Neuronal stem cell (in vitro differentiated cells): ENCODE measurements at regions not wholly inside any gene's neighbourhood (a gene's known extent, or its start where the extent isn't known, plus 50 kb on each side); places are given as distances from the start of the nearest gene placed in this dataset.

Experiments
- DNase-seq: peaks from one replicate; pipeline ENCODE4 v3.0.0-alpha.2; 2013; ENCODE audit warnings: low spot score
- H2AFZ ChIP-seq: one replicate; pipeline ENCODE4 v1.6.1; 2013; ENCODE audit warnings: mild to moderate bottlenecking, low read length, inconsistent platforms
- H2AK5ac ChIP-seq: 2 replicates; pipeline ENCODE4 v1.6.1; 2013; ENCODE audit warnings: low read depth, mild to moderate bottlenecking, inconsistent platforms, low read length, moderate library complexity, mixed read lengths
- H2BK120ac ChIP-seq: 2 replicates; pipeline ENCODE4 v1.6.1; 2013; ENCODE audit warnings: low read depth, mild to moderate bottlenecking, inconsistent platforms, low read length, moderate library complexity, mixed read lengths
- H2BK12ac ChIP-seq: one replicate; pipeline ENCODE4 v1.6.1; 2013; ENCODE audit warnings: low read length, inconsistent platforms
- H2BK15ac ChIP-seq: 2 replicates; pipeline ENCODE4 v1.6.1; 2013; ENCODE audit warnings: mild to moderate bottlenecking, low read length, inconsistent platforms, mixed read lengths
- H2BK5ac ChIP-seq: one replicate; pipeline ENCODE4 v1.6.1; 2013; ENCODE audit warnings: inconsistent platforms, mild to moderate bottlenecking, low read length, moderate library complexity
- H3K14ac ChIP-seq: one replicate; pipeline ENCODE4 v1.6.1; 2013; ENCODE audit warnings: low read length, inconsistent platforms
- H3K18ac ChIP-seq: 2 replicates; pipeline ENCODE4 v1.6.1; 2013; ENCODE audit warnings: low read length, inconsistent platforms
- H3K23ac ChIP-seq: 2 replicates; pipeline ENCODE4 v1.6.1; 2013; ENCODE audit warnings: low read depth, mild to moderate bottlenecking, mixed read lengths, low read length, inconsistent platforms; ENCODE audit not compliant: poor library complexity
- H3K27ac ChIP-seq: replicated peaks from 3 replicates; pipeline ENCODE4 v1.5.1; 2013; ENCODE audit warnings: low read length, inconsistent platforms
- H3K27me3 ChIP-seq, 3 experiments: 2 replicates each; pipeline ENCODE4 v1.6.1; 2013; ENCODE audit warnings: low read length in 3 of 3, mild to moderate bottlenecking in 2 of 3, inconsistent platforms in 1 of 3, low read depth in 1 of 3, mixed read lengths in 1 of 3, moderate library complexity in 1 of 3; ENCODE audit not compliant: control insufficient read depth in 3 of 3, insufficient read depth in 3 of 3
- H3K36me3 ChIP-seq, 2 donors: replicated peaks in 1 of 2; 2 replicates each; pipeline ENCODE4 v1.6.1; 2013; ENCODE audit warnings: low read length in 2 of 2; ENCODE audit not compliant: control insufficient read depth in 2 of 2, insufficient read depth in 2 of 2
- H3K4ac ChIP-seq: 2 replicates; pipeline ENCODE4 v1.6.1; 2013; ENCODE audit warnings: inconsistent platforms, mild to moderate bottlenecking, low read length, moderate library complexity
- H3K4me1 ChIP-seq, 2 donors: 1 replicate in 1 of 2; 2 replicates in 1 of 2; pipeline ENCODE4 v1.6.1; 2013; ENCODE audit warnings: low read length in 2 of 2, low read depth in 1 of 2; ENCODE audit not compliant: control insufficient read depth in 2 of 2, insufficient read depth in 1 of 2
- H3K4me2 ChIP-seq: one replicate; pipeline ENCODE4 v1.6.1; 2013; ENCODE audit warnings: mild to moderate bottlenecking, low read length, inconsistent platforms; ENCODE audit not compliant: insufficient read depth, poor library complexity, severe bottlenecking
- H3K4me3 ChIP-seq, 2 donors: 2 replicates each; pipeline ENCODE4 v1.5.1; 2013; ENCODE audit warnings: low read length in 2 of 2, mild to moderate bottlenecking in 2 of 2, inconsistent platforms in 1 of 2, moderate library complexity in 1 of 2
- H3K79me1 ChIP-seq: one replicate; pipeline ENCODE4 v1.6.1; 2013; ENCODE audit warnings: low read depth, mild to moderate bottlenecking, inconsistent platforms, low read length, moderate library complexity
- H3K9ac ChIP-seq: one replicate; pipeline ENCODE4 v1.6.1; 2013; ENCODE audit warnings: mild to moderate bottlenecking, low read depth, low read length, inconsistent platforms; ENCODE audit not compliant: poor library complexity
- H3K9me3 ChIP-seq, 2 donors: replicated peaks in 1 of 2; 2 replicates each; pipeline versions ENCODE3 to v1.6.1; 2013; ENCODE audit warnings: low read length in 2 of 2, mild to moderate bottlenecking in 2 of 2, inconsistent platforms in 1 of 2, low read depth in 1 of 2, mixed read lengths in 1 of 2, moderate library complexity in 1 of 2; ENCODE audit not compliant: control insufficient read depth in 2 of 2, insufficient read depth in 1 of 2
- H4K8ac ChIP-seq: one replicate; pipeline ENCODE4 v1.6.1; 2013; ENCODE audit warnings: low read depth, mild to moderate bottlenecking, inconsistent platforms, low read length, moderate library complexity
- H4K91ac ChIP-seq: one replicate; pipeline ENCODE4 v1.6.1; 2013; ENCODE audit warnings: low read length, low read depth, mild to moderate bottlenecking, inconsistent platforms; ENCODE audit not compliant: poor library complexity
- WGBS, 2 donors: extraction: QIAGEN DNeasy Blood & Tissue Kit; methylation state at CpG; one replicate each; pipeline ENCODE4 v1.1.7; 2013; ENCODE audit warnings: missing lambda C conversion rate in 2 of 2, mixed read lengths in 1 of 2; ENCODE audit not compliant: insufficient read length in 2 of 2, insufficient replicate concordance in 1 of 2; ENCODE audit errors: extremely low coverage in 2 of 2; 5-methylcytosine and 5-hydroxymethylcytosine counted together

DNA sequence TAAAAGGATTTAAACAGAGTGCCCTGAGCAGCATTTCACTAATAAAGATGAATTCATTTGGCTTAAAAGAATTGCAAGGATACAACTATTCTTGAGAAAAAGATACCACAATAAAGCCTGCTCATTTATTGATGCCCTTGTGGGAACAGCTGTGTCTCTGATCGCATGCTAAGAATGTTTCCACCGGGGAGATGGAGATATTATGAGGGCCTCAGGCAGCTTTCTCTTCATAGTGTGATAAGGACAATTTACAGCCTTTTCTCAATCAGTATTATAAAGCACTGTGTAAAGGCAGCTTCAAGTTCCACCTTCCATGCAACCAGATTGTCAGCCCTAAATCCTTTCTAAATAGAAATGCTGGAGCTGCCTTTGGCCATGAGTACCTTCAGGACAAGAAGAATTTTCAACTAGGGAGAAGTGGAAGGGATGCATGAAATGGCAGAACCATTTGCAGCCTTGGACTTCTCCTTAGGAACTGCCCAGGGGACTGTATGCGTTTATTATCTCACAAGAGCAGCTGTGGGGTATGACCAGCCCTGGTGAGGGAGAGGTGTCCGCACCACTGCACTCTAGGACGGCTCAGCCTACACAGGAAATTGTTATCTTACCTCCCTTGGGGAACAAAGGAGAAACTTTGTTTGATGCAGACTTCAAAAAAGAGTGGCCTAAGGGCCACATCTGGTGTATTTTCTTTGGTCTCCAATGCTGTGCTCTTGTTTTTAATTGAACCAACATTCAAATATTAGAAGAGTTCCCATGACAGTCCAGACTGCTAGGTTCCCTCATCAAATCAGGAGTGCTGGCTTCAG, 116.9 kb upstream of the PCGF5 start:
- H2BK12ac ChIP-seq = no peak overlapping the region
- no peak overlapping the region for H3K9ac ChIP-seq
- H2AK5ac ChIP-seq = no peak overlapping the region
- peaks cover 2 to 8% of the 10 kb centered on the region in 2 donors for H3K9me3 ChIP-seq
- no peak overlapping the region for H3K23ac ChIP-seq
- H4K91ac ChIP-seq = no peak overlapping the region
- no peak overlapping the region for H2BK120ac ChIP-seq
- no peak overlapping the region for H2BK15ac ChIP-seq
- no peak overlapping the region for H2BK5ac ChIP-seq
- no peak overlapping the region for H3K4me3 ChIP-seq
- no peak overlapping the region for H3K18ac ChIP-seq
- H3K36me3 ChIP-seq = no peaks in the 10 kb centered on the region
- no peak overlapping the region for H3K14ac ChIP-seq
- WGBS, 2 donors = no CpG with 5 or more reads among the region's 5 CpGs
- H3K4me1 ChIP-seq = peaks cover 0 to 9% of the 10 kb centered on the region in 2 donors
- H3K27ac ChIP-seq = no peak overlapping the region
- H4K8ac ChIP-seq = no peak overlapping the region
- no peaks in the 10 kb centered on the region for H3K79me1 ChIP-seq
- H3K4ac ChIP-seq = no peak overlapping the region
- H3K4me2 ChIP-seq = no peak overlapping the region
- peak overlapping the region; percentile 66 for H2AFZ ChIP-seq
- no peaks in the 10 kb centered on the region for H3K27me3 ChIP-seq
- DNase-seq = no peak

DNA sequence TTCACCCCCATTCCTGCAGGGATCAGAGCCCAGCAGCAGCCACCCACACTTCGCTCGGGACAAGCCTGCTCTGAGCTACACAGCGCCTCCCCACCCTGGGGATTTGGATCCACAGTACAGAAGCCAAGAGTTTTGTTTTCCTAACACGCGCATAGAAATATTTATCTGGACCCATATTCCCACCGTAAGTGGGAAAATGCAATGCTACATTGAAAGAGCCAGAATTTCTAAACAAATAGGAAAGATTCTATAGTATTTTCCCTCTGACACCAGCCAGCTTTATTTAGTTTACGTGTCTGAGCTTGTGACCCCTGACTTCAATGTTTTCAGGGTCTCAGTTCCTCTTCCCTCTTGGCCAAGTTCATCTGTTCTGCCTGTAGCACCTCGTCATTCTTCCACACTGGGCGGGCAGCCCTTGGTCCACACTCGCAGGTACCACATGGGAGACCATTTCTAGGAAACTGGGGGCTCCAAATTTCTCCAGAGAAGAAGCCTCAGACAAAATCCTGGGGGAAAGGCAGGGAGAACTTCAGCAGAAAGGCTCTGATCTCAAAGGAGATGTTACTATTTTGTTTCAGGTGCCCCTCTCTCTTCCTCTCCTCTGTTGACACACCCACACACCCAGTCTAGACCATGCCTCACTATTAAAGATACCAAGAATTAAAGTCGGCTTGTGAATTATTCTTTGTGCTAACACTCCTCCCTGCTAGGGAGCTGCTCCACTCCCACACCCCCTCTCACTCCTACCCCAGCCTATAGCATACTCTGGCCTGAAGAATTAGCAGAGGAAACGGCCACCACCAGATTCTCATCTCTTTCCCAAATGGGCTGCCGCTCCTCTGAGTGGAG, 116.0 kb upstream of the PCGF5 start:
- no peaks in the 10 kb centered on the region for H3K36me3 ChIP-seq
- no peak overlapping the region for H3K18ac ChIP-seq
- H3K27me3 ChIP-seq = no peaks in the 10 kb centered on the region
- no peak overlapping the region for H2BK5ac ChIP-seq
- no peak overlapping the region for H3K27ac ChIP-seq
- peaks cover 0 to 9% of the 10 kb centered on the region in 2 donors for H3K4me1 ChIP-seq
- H3K4me2 ChIP-seq = no peak overlapping the region
- peaks cover 0 to 6% of the 10 kb centered on the region in 2 donors for H3K9me3 ChIP-seq
- no peak overlapping the region for H2BK12ac ChIP-seq
- no peak overlapping the region for H3K4me3 ChIP-seq
- no peak overlapping the region for H3K4ac ChIP-seq
- peak overlapping the region; percentile 66 for H2AFZ ChIP-seq
- no peak overlapping the region for H2BK120ac ChIP-seq
- H2BK15ac ChIP-seq = no peak overlapping the region
- H3K79me1 ChIP-seq = no peaks in the 10 kb centered on the region
- H2AK5ac ChIP-seq = no peak overlapping the region
- no peak overlapping the region for H4K91ac ChIP-seq
- no peak overlapping the region for H3K9ac ChIP-seq
- no peak overlapping the region for H4K8ac ChIP-seq
- H3K23ac ChIP-seq = no peak overlapping the region
- DNase-seq = no peak
- no CpG with 5 or more reads among the region's 13 CpGs for WGBS, 2 donors
- H3K14ac ChIP-seq = no peak overlapping the region

DNA sequence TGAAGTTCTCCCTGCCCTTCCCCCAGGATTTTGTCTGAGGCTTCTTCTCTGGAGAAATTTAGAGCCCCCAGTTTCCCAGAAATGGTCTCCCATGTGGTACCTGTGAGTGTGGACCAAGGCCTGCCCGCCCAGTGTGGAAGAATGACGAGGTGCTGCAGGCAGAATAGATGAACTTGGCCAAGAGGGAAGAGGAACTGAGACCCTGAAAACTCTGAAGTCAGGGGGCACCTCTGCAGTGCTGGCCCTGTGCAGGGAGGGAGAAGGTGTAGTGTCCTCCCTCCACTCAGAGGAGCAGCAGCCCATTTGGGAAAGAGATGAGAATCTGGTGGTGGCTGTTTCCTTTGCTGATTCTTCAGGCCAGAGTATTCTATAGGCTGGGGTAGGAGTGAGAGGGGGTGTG, 115.2 kb upstream of the PCGF5 start:
- Histone ChIP-seq H3K14ac (no peak overlapping the region), H3K4me3 (no peak overlapping the region), H2AK5ac (no peak overlapping the region), H2BK12ac (no peak overlapping the region), H2BK120ac (no peak overlapping the region), H3K18ac (no peak overlapping the region), H2BK15ac (no peak overlapping the region), H3K4me1 (peaks cover 0 to 9% of the 10 kb centered on the region in 2 donors), H3K27me3 (no peaks in the 10 kb centered on the region), H3K4me2 (no peak overlapping the region), H3K79me1 (no peaks in the 10 kb centered on the region), H2BK5ac (no peak overlapping the region), H2AFZ (no peak overlapping the region), H3K9ac (no peak overlapping the region), H4K91ac (no peak overlapping the region), H3K9me3 (peaks cover 0 to 6% of the 10 kb centered on the region in 2 donors), H3K27ac (no peak overlapping the region), H3K36me3 (no peaks in the 10 kb centered on the region), H3K4ac (no peak overlapping the region), H3K23ac (no peak overlapping the region), H4K8ac (no peak overlapping the region)
- WGBS, 2 donors = no CpG with 5 or more reads among the region's 2 CpGs
- no peak for DNase-seq

DNA sequence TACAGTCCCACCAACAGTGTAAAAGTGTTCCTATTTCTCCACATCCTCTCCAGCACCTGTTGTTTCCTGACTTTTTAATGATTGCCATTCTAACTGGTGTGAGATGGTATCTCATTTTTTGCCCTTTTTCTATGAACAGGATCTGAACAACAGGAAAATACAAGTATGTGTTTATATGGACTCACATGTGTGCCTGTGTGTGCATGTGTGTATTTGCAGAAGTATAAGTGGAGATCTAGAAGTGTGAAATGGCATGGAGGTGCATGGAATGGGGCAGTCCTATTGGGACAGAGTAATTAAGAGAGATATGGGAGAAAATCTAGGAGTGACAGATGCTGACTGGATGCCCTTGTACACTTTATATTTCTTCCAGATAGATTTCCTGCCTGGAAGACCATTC, 111.6 kb upstream of the PCGF5 start:
- peaks cover 0 to 4% of the 10 kb centered on the region in 2 donors for H3K4me1 ChIP-seq
- no peak overlapping the region for H4K8ac ChIP-seq
- H3K36me3 ChIP-seq = no peaks in the 10 kb centered on the region
- H3K27ac ChIP-seq = no peak overlapping the region
- H3K27me3 ChIP-seq = no peaks in the 10 kb centered on the region
- H3K4me3 ChIP-seq = no peak overlapping the region
- no peak overlapping the region for H2BK120ac ChIP-seq
- no peak overlapping the region for H2AK5ac ChIP-seq
- no peak overlapping the region for H2BK5ac ChIP-seq
- no peak overlapping the region for H3K4me2 ChIP-seq
- H3K23ac ChIP-seq = no peak overlapping the region
- H2AFZ ChIP-seq = no peak overlapping the region
- H3K9me3 ChIP-seq = peaks cover 2 to 6% of the 10 kb centered on the region in 2 donors
- no peak overlapping the region for H2BK15ac ChIP-seq
- H3K18ac ChIP-seq = no peak overlapping the region
- H3K4ac ChIP-seq = no peak overlapping the region
- H4K91ac ChIP-seq = no peak overlapping the region
- no peak overlapping the region for H3K14ac ChIP-seq
- no peak for DNase-seq
- H3K79me1 ChIP-seq = no peaks in the 10 kb centered on the region
- H3K9ac ChIP-seq = no peak overlapping the region
- no peak overlapping the region for H2BK12ac ChIP-seq
